ENCODE measurements at regions not wholly inside any gene's neighbourhood (a gene's known extent, or its start where the extent isn't known, plus 50 kb on each side); places are given as distances from the start of the nearest gene placed in this dataset.

DNA sequence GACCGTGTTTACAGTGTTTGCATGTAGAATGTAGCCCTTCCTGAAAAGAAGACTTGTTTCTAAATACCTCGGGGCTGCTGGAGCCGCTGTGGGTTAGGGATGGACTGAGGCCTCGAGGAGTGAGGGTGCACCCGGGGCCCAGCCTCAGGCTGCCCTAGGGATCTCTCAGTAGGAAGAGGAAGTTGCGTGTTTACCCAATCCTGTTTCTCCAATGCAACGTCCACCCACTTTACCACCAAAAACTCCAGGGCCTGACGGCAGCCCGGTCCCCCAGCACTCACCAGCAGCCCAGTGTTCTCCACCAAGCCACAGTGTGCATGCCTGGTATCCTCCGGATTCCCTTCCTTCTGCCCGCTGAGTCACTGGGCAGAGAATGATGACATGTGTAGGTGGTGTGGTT is 255.8 kb downstream of the GLI2 start:
- DNase-seq = no peak

GRCh38 chr2:120992791-120993555 is 257.3 kb downstream of the GLI2 start:
- no peak for DNase-seq

GRCh38 chr2:120993661-120994060 is 258.0 kb downstream of the GLI2 start:
- DNase-seq = no peak

GRCh38 chr2:120994301-120994995 is 258.8 kb downstream of the GLI2 start:
- DNase-seq = no peak

GRCh38 chr2:120995152-120995551 is 259.5 kb downstream of the GLI2 start:
- DNase-seq = no peak

DNA sequence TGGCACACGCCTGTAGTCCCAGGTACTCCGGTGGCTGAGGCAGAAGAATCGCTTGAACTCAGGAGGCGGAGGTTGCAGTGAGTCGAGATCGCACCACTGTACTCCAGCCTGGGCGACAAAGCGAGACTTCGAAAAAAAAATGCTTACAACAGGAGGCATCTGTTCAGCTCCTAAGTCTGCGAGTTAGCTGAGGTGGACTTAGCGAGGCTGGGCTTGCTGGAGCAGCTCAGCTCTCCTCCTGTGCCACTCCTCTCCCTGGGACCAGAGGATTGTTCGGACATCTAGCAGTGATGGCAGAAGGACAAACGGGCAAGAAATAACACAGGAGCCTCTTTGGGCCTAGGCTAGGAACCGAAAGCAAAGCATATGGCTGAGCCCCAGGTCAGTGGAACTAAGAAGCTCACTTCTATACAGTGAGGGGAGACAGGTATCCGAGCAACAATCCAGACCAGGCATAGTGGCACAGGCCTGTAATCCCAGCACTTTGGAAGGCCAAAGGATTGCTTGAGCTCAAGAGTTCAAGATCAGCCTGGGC is 260.1 kb downstream of the GLI2 start:
- DNase-seq = no peak

DNA sequence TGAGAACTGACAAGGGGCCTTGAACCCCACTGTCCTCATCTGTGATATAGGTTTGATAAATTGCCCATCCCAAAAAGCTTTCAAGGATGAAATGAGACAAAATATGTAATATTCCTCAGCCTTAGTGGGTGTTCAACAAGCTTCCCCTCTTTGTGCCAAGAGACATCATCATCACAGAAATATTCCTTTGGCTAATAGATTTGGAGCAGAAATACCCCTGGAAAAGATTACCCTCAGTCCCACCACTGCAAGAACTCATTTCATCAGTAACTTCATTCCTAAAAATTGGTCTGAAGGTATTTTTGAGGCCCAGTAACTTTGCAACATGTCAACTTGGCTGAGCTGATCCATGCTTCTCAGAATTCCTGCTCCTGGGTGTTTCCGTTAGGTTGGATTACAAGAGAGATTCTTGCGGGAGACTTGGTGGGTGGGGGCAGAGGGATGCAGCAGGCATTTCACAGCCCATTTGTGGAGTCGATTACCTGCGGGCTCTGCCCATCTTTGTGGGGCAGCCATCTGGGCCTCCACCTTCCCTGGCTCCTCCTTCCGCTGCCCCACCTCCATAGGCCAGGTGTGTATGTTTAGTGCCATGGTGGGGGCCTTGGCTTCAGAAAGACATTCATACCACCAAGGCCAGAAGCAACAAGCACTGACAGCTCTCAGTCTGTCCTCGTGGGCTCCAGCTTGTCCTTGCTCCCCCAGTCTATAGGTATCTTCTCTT is 263.9 kb downstream of the GLI2 start:
- DNase-seq = no peak

GRCh38 chr2:121000804-121001203 is 265.1 kb downstream of the GLI2 start:
- DNase-seq = no peak

- no peak for DNase-seq
Observed at GRCh38 chr2:121001641-121002040, 266.0 kb downstream of the GLI2 start.

DNA sequence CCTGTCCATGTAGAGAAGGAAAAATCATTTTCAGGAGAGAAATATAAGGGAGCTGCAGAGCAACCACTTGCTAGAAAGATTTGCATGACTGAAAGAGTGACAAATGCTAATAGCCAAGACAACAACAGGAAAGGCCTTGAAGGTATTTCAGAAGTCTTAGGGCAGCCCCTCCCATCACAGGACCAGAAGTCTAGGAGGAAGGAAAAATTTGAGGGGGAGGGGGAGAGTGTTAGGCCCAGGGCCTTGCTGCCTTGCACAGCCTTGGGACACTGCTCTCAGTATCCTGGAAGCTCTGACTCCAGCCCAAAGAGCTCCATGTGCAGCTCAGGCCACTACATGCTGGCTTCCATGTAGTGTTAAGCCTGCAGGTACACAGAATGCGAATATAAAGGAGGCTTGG is 266.9 kb downstream of the GLI2 start:
- DNase-seq = no peak

DNA sequence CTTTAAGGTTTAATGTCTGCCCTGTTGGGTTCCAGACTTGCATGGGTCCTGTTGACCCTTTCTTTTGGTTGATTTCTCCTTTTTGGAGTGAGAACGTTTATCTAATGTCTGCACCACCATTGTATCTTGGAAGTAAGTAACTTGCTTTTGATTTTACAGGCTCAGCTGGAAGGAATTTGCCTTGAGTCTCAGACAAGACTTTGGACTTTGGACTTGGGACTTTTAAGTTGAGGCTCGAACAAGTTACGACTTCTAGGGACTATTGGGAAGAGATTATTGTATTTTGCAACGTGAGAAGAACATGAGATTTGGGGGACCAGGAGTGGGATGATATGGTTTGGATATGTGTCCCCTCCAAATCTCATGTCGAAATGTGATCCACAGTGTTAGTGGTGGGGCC is 267.7 kb downstream of the GLI2 start:
- no peak for DNase-seq

DNA sequence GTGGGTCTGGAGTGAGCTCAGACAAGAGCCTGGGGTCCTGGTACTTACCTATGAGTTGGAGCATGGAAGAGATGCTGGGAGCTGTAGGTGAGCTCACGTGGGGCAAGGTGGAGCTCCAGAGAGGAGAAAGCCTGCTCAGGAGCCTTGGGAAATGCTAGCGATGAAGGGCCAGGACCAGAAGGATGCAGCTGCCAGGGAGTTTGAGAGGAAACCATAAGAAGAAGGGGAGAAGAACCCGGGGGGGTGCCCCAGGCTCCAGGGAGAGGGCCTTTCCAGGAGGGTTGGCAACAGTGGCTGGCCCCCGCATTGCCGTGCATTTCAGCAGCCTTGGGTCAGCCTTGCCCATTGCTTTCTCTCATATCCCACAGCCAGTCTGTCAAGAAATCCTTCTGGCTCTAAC is 268.7 kb downstream of the GLI2 start:
- DNase-seq = no peak

- no peak for DNase-seq
Observed at GRCh38 chr2:121004950-121005349, 269.3 kb downstream of the GLI2 start.

DNA sequence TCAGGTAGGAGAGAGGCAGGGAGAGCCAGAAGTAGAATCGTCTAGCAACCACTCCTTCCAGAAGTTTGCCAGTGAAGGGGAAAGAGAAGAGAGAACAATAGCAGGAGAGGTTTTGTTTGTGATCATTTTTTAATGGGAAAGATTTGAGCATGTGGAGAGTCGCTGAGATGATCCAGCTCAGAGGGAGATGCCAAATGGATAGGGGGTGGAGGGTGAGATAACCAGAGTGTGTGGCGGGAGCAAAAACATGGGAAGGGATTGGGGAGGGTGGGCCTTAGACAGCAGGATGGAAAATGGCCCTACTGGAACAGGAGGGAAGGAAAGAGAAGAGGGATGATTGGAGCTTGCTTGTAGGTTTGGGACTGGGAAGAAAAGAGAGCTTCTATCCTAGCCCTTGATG is 269.8 kb downstream of the GLI2 start:
- DNase-seq = no peak

GRCh38 chr2:121006743-121007489 is 271.2 kb downstream of the GLI2 start:
- DNase-seq = no peak

DNA sequence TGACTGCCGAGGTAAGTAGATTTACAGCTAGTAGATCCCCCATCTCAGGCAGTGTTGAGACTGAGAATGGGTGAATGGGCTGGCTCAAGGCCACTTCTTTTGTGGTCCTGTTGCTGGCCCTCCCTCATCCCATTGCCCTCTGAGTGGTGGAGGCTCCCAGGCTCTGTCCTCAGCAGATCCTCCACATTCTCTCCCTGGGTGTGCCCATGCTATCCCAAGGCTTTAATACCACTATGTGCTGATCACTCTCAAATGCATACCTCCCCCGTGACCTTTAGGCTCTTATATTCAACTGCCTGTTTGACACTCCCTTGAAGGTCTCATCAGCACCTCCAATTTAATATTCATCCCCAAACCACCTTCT is 271.8 kb downstream of the GLI2 start:
- no peak for DNase-seq

- DNase-seq = no peak
Observed at GRCh38 chr2:121008975-121009374, 273.3 kb downstream of the GLI2 start.

DNA sequence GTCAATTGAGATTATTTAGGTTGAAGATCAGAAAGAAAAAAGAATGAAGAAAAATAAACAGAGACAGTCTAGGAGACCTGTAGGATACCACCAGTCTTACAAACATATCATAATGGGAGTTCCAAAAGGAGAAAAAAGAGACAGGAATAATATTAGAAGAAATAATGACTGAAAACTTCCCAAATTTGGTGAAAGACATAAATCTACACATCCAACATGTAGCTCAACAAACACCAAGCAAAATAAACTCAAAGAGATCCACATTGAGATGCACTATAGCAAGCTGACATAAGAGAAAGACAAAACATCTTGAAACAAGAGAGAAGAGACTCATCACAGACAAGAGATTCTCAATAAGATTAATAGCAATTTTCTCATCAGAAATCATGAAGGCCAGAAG is 274.0 kb downstream of the TFCP2L1 start:
- DNase-seq = no peak

DNA sequence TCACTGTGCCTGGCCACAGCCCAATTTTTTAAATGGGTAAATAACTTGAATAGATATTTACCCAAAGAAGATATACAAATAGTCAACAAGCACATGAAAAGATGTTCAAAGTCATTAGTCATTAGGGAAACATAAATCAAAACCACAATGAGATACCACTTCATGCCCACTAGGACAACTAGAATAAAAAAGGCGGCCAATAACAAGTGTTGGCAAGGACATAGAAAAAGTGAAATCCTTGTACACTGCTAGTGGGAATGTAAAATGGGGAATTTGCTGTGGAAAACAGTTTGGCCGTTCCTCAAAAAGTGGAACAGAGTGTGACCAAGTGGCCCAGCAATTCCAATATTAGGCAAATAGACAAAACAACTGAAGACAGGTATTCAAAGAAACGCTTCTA is 270.1 kb downstream of the TFCP2L1 start:
- no peak for DNase-seq

DNA sequence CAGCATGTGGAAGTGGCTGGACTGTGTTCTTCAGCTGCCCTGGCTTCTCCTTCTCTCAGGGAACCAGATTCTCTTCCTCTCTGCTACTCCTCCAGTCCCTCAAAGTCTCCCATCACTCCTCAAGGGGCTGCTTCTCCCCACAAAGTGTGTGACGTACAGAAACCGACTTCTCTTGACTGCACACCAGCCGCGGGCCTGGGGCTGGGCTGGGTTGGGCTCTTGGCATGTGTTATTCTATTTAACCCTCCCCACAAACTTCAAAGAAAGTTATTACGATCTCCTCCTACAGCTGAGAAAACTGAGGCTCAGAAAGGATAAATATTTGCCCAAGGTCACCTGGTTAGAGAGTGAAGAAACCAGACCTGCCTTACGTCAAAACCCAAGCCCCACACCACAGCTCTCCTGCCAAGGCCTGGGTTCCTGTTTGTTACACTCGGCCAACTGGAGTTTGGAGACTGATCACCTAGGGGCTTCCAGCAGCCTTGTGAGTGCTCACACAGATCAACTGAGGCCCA is 269.0 kb downstream of the TFCP2L1 start:
- DNase-seq = no peak

DNA sequence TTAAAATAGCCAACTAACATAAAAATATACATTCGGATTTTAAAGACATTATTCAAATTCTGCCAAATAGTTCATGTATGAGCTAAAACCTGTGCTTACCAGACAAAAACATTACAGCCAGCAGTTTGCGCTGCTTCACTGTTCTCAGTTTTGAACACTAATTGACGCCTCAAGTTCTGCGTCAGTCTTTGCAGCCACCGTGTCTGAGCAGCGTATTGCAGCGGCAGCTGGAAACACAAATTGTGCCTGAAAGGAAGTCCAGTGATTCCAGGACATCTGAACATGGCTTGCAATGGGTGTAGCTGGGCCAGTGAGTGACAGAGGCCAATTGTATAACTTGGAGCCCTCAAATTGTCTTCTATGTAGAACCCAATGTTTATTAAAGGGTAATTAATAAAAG is 267.6 kb downstream of the TFCP2L1 start:
- DNase-seq = no peak
